ENCODE measurements at regions not wholly inside any gene's neighbourhood (a gene's known extent, or its start where the extent isn't known, plus 50 kb on each side); places are given as distances from the start of the nearest gene placed in this dataset.

DNA sequence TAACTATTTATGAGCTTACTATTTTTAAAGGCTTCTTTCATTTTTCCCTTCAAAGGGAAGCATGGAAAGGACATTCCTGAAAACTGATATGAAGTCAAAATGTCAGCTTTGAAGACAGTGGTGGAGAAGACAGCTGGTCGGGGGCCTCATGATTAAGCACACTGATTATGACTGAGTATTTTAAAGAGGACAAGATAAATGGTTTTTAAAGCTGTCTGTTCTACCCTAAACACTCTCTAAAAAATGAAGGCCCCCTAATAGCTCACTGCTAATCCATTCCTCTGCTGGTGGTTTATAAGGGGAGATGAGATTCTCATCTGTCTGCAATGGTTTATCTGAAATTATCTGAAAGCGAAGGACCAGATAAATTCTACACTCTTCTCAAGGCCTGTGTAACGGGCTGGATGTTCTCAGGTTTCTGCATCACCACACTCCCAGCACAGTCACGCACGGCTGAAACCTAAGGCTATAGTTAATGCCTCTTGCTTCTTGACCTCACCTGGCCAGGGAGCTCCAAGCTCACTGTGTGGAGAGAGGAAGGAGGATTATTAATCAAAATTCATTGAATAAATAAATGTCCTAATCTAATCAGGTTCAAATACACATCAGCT, 86.9 kb upstream of the DOCK9 start:
- Histone ChIP-seq H3K27me3 (ENCODE audit: control insufficient read depth in 1 of 2, insufficient read depth in 2 of 2, low read length in 2 of 2) (no peaks in the 10 kb centered on the region), H3K27ac (ENCODE audit: extremely low read length, insufficient read depth, low read length) (no peak overlapping the region), H3K4me1 (ENCODE audit: insufficient read depth, low read length) (no peaks in the 10 kb centered on the region), H3K4me3 (replicated peaks in 1 of 3; ENCODE audit: insufficient read depth in 1 of 3, low read depth in 2 of 3, low read length in 3 of 3) (no peak overlapping the region), H3K9ac (ENCODE audit: insufficient read depth, low read depth, low read length) (no peak overlapping the region), H3K9me3 (ENCODE audit: low read length) (no peaks in the 10 kb centered on the region), H3K36me3 (replicated peaks in 1 of 2; ENCODE audit: control insufficient read depth in 1 of 2, insufficient read depth in 2 of 2, low read length in 2 of 2) (no peaks in the 10 kb centered on the region), H3K79me2 (ENCODE audit: insufficient read depth, low read length) (no peaks in the 10 kb centered on the region), H3K4me2 (ENCODE audit: low read depth, low read length) (no peak overlapping the region), H4K20me1 (ENCODE audit: insufficient read depth, low read length) (no peaks in the 10 kb centered on the region), H2AFZ (ENCODE audit: low read length) (no peak overlapping the region)
- CTCF ChIA-PET (ENCODE audit: low intra/inter-chr PET ratio, low total read pairs): no interaction called here
- POLR2A ChIA-PET: no interaction called here
- in situ Hi-C loops (cut with HindIII; ENCODE audit: extremely low pct_ligation_motif_present, low pct_unique_long_range_greater_than_20kb): no loop called here
- 59% methylated on average over 5 of the region's 5 CpGs for WGBS (ENCODE audit: low lambda C conversion rate)
- no peak for DNase-seq (ENCODE audit: low spot score)
- BruUV-seq (replicated peaks): no TSS peak
- FAIRE-seq: no peak
- no peak for ATAC-seq
- TF ChIP-seq ZNF572 (CRISPR knock-in tag; IDR thresholded peaks at IDR 0.05) (no peak), REL (CRISPR knock-in tag; conservative IDR thresholded peaks at IDR 0.05) (no peak), FOXK2 (IDR thresholded peaks at IDR 0.05) (no peak)
- intact Hi-C loops (cut with micrococcal nuclease; ENCODE audit: unreplicated experiment): no loop called here

- in situ Hi-C loops (cut with HindIII; ENCODE audit: extremely low pct_ligation_motif_present, low pct_unique_long_range_greater_than_20kb) (no loop called here), intact Hi-C loops (cut with micrococcal nuclease; ENCODE audit: unreplicated experiment) (no loop called here)
- H3K9me3 ChIP-seq (ENCODE audit: low read length): no peaks in the 10 kb centered on the region
- H4K20me1 ChIP-seq (ENCODE audit: insufficient read depth, low read length): no peaks in the 10 kb centered on the region
- no peak overlapping the region for H3K4me3 ChIP-seq (replicated peaks in 1 of 3; ENCODE audit: insufficient read depth in 1 of 3, low read depth in 2 of 3, low read length in 3 of 3)
- no peaks in the 10 kb centered on the region for H3K27me3 ChIP-seq (ENCODE audit: control insufficient read depth in 1 of 2, insufficient read depth in 2 of 2, low read length in 2 of 2)
- no TSS peak for BruUV-seq (replicated peaks)
- no peak overlapping the region for H3K4me2 ChIP-seq (ENCODE audit: low read depth, low read length)
- H2AFZ ChIP-seq (ENCODE audit: low read length): no peak overlapping the region
- DNase-seq (ENCODE audit: low spot score): no peak
- no peak for TF ChIP-seq MZF1 (CRISPR knock-in tag; IDR thresholded peaks at IDR 0.05; ENCODE audit: borderline replicate concordance)
- TF ChIP-seq, protein P1, sequence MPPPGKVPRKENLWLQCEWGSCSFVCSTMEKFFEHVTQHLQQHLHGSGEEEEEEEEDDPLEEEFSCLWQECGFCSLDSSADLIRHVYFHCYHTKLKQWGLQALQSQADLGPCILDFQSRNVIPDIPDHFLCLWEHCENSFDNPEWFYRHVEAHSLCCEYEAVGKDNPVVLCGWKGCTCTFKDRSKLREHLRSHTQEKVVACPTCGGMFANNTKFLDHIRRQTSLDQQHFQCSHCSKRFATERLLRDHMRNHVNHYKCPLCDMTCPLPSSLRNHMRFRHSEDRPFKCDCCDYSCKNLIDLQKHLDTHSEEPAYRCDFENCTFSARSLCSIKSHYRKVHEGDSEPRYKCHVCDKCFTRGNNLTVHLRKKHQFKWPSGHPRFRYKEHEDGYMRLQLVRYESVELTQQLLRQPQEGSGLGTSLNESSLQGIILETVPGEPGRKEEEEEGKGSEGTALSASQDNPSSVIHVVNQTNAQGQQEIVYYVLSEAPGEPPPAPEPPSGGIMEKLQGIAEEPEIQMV (CRISPR knock-in tag; IDR thresholded peaks at IDR 0.05; ENCODE audit: low read depth): no peak
- WGBS (ENCODE audit: low lambda C conversion rate): 56% methylated on average over 7 of the region's 7 CpGs
- no peak overlapping the region for H3K27ac ChIP-seq (ENCODE audit: extremely low read length, insufficient read depth, low read length)
- ATAC-seq: no peak
- POLR2A ChIA-PET: no interaction called here
- no peaks in the 10 kb centered on the region for H3K36me3 ChIP-seq (replicated peaks in 1 of 2; ENCODE audit: control insufficient read depth in 1 of 2, insufficient read depth in 2 of 2, low read length in 2 of 2)
- H3K79me2 ChIP-seq (ENCODE audit: insufficient read depth, low read length): no peaks in the 10 kb centered on the region
- CTCF ChIA-PET (ENCODE audit: low intra/inter-chr PET ratio, low total read pairs): no interaction called here
- no peak for FAIRE-seq
- H3K9ac ChIP-seq (ENCODE audit: insufficient read depth, low read depth, low read length): no peak overlapping the region
- no peaks in the 10 kb centered on the region for H3K4me1 ChIP-seq (ENCODE audit: insufficient read depth, low read length)
These were observed 87.6 kb upstream of the DOCK9 start for GRCh38 chr13:99065235-99066015.

Measured in HepG2 (cell line).